ENCODE measurements at regions not wholly inside any gene's neighbourhood (a gene's known extent, or its start where the extent isn't known, plus 50 kb on each side); places are given as distances from the start of the nearest gene placed in this dataset.

- Histone ChIP-seq H3K4me3 (no peak overlapping the region), H3K36me3 (no peaks in the 10 kb centered on the region), H3K4me1 (no peaks in the 10 kb centered on the region), H3K9me3 (replicated peaks) (no peaks in the 10 kb centered on the region), H3K27me3 (ENCODE audit: low read depth) (peaks cover 55% of the 10 kb centered on the region), H3K27ac (replicated peaks) (no peak overlapping the region)
- DNase-seq: no peak
- intact Hi-C loops (cut with micrococcal nuclease): no loop called here
- no peak for TF ChIP-seq CTCF (IDR thresholded peaks at IDR 0.05; ENCODE audit: borderline replicate concordance)
Observed at GRCh38 chr9:34797367-34797766, 87.4 kb upstream of the CCL21 start.

GRCh38 chr9:34796924-34797323, 87.0 kb upstream of the CCL21 start:
- H3K4me3 ChIP-seq: no peak overlapping the region
- no peak for DNase-seq
- no peak for TF ChIP-seq CTCF (IDR thresholded peaks at IDR 0.05; ENCODE audit: borderline replicate concordance)
- H3K27ac ChIP-seq (replicated peaks): no peak overlapping the region
- H3K9me3 ChIP-seq (replicated peaks): no peaks in the 10 kb centered on the region
- peaks cover 59% of the 10 kb centered on the region for H3K27me3 ChIP-seq (ENCODE audit: low read depth)
- intact Hi-C loops (cut with micrococcal nuclease): no loop called here
- no peaks in the 10 kb centered on the region for H3K36me3 ChIP-seq
- no peaks in the 10 kb centered on the region for H3K4me1 ChIP-seq

- no peak for DNase-seq
- Histone ChIP-seq H3K27ac (replicated peaks) (no peak overlapping the region), H3K27me3 (ENCODE audit: low read depth) (peaks cover 69% of the 10 kb centered on the region), H3K36me3 (no peaks in the 10 kb centered on the region), H3K4me1 (no peaks in the 10 kb centered on the region), H3K9me3 (replicated peaks) (no peaks in the 10 kb centered on the region), H3K4me3 (no peak overlapping the region)
- intact Hi-C loops (cut with micrococcal nuclease): no loop called here
- TF ChIP-seq CTCF (IDR thresholded peaks at IDR 0.05; ENCODE audit: borderline replicate concordance): no peak
Observed at GRCh38 chr9:34793428-34793827, 83.5 kb upstream of the CCL21 start.

GRCh38 chr9:34783951-34784487, 74.1 kb upstream of the CCL21 start:
- Histone ChIP-seq H3K27me3 (ENCODE audit: low read depth) (peaks cover 13% of the 10 kb centered on the region), H3K36me3 (no peaks in the 10 kb centered on the region), H3K4me3 (no peak overlapping the region), H3K4me1 (no peaks in the 10 kb centered on the region), H3K27ac (replicated peaks) (no peak overlapping the region), H3K9me3 (replicated peaks) (no peaks in the 10 kb centered on the region)
- intact Hi-C loops (cut with micrococcal nuclease): no loop called here
- no peak for DNase-seq
- no peak for TF ChIP-seq CTCF (IDR thresholded peaks at IDR 0.05; ENCODE audit: borderline replicate concordance)

- no peaks in the 10 kb centered on the region for H3K9me3 ChIP-seq (replicated peaks)
- H3K27ac ChIP-seq (replicated peaks): no peak overlapping the region
- H3K4me1 ChIP-seq: no peaks in the 10 kb centered on the region
- H3K36me3 ChIP-seq: no peaks in the 10 kb centered on the region
- no peak for DNase-seq
- H3K27me3 ChIP-seq (ENCODE audit: low read depth): peaks cover 8% of the 10 kb centered on the region
- no peak overlapping the region for H3K4me3 ChIP-seq
- intact Hi-C loops (cut with micrococcal nuclease): no loop called here
- TF ChIP-seq CTCF (IDR thresholded peaks at IDR 0.05; ENCODE audit: borderline replicate concordance): no peak
Observed at GRCh38 chr9:34782372-34782771, 72.4 kb upstream of the CCL21 start.

Data from left ventricle myocardium inferior (tissue), 1 donor.